ENCODE measurements at regions not wholly inside any gene's neighbourhood (a gene's known extent, or its start where the extent isn't known, plus 50 kb on each side); places are given as distances from the start of the nearest gene placed in this dataset.

GRCh38 chr1:223016890-223017289 is 126.2 kb downstream of the TLR5 start:
- Histone ChIP-seq H3K36me3 (ENCODE audit: control insufficient read depth in 2 of 2, extremely low read depth in 1 of 2, insufficient read depth in 2 of 2, low read length in 2 of 2) (no peaks in the 10 kb centered on the region), H3K27me3 (ENCODE audit: control insufficient read depth in 2 of 2, insufficient read depth in 2 of 2, low read length in 2 of 2) (no peaks in the 10 kb centered on the region), H3K9ac (replicated peaks; ENCODE audit: extremely low read depth, insufficient read depth, low read length) (no peak overlapping the region), H3K9me1 (replicated peaks; ENCODE audit: control insufficient read depth, extremely low read depth, insufficient read depth, low read length) (no peaks in the 10 kb centered on the region), H2AFZ (ENCODE audit: low read depth, low read length) (no peak overlapping the region), H3K4me2 (ENCODE audit: insufficient read depth, low read length) (no peak overlapping the region), H4K20me1 (replicated peaks; ENCODE audit: control insufficient read depth, extremely low read depth, insufficient read depth, low read length) (no peaks in the 10 kb centered on the region), H3K79me2 (ENCODE audit: control insufficient read depth, insufficient read depth, low read length) (no peaks in the 10 kb centered on the region), H3K9me3 (replicated peaks; ENCODE audit: control insufficient read depth, insufficient read depth, low read length) (no peaks in the 10 kb centered on the region), H3K27ac (ENCODE audit: insufficient read depth, low read depth, low read length) (no peak overlapping the region), H3K4me3 (replicated peaks in 1 of 3; ENCODE audit: insufficient read depth in 1 of 3, low read depth in 1 of 3, low read length in 3 of 3) (no peak overlapping the region), H3K4me1 (ENCODE audit: control insufficient read depth, extremely low read depth, insufficient read depth, low read length) (no peaks in the 10 kb centered on the region)
- intact Hi-C loops (cut with micrococcal nuclease) (loop anchor here (2.0 kb wide), 1 partner anchor 52 kb away; no protein-coding TSS in a partner anchor), dilution Hi-C loops (cut with MboI; ENCODE audit: extremely low pct_ligation_motif_present, low sequenced_read_pairs) (no loop called here)
- ChIA-PET CTCF (no interaction called here), POLR2A (no interaction called here)
- TF ChIP-seq POLR2AphosphoS5 (IDR thresholded peaks at IDR 0.05; ENCODE audit: insufficient read depth, low read depth, low read length) = no peak
- TF ChIP-seq, protein P1, sequence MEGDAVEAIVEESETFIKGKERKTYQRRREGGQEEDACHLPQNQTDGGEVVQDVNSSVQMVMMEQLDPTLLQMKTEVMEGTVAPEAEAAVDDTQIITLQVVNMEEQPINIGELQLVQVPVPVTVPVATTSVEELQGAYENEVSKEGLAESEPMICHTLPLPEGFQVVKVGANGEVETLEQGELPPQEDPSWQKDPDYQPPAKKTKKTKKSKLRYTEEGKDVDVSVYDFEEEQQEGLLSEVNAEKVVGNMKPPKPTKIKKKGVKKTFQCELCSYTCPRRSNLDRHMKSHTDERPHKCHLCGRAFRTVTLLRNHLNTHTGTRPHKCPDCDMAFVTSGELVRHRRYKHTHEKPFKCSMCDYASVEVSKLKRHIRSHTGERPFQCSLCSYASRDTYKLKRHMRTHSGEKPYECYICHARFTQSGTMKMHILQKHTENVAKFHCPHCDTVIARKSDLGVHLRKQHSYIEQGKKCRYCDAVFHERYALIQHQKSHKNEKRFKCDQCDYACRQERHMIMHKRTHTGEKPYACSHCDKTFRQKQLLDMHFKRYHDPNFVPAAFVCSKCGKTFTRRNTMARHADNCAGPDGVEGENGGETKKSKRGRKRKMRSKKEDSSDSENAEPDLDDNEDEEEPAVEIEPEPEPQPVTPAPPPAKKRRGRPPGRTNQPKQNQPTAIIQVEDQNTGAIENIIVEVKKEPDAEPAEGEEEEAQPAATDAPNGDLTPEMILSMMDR (IDR thresholded peaks at IDR 0.05; ENCODE audit: extremely low read depth in 1 of 2, insufficient read depth in 1 of 2, low read depth in 1 of 2, low read length in 2 of 2) = peak in 1 of 2 donors; percentile 17
- no peak for TF ChIP-seq GATA2 (IDR thresholded peaks at IDR 0.05; ENCODE audit: insufficient read depth, insufficient read length, low read depth, low read length)
- DNase-seq (ENCODE audit: low read depth, low spot score) = no peak
- no peak for FAIRE-seq
- no TSS peak for BruUV-seq (replicated peaks)

DNA sequence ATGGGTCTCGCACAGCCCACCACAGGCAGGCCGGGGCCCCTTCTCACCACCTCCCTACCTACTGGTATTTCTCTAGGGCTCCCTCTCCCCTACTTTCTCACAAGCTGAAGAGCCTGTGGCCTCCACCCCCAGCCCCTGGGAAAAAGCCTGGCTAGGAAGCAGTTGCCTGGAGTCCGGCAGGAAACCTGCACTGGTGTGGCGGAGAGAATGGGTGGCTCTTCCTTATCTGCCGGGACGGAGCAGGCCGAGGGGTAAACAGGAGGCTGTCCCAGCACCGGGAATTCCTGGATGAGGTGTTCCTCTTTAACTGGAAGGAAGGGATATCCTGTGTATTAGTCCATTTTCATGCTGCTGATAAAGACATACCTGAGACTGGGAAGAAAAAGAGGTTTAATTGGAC is 125.8 kb downstream of the TLR5 start:
- Histone ChIP-seq H3K4me1 (ENCODE audit: control insufficient read depth, extremely low read depth, insufficient read depth, low read length) (no peaks in the 10 kb centered on the region), H3K4me3 (replicated peaks in 1 of 3; ENCODE audit: insufficient read depth in 1 of 3, low read depth in 1 of 3, low read length in 3 of 3) (no peak overlapping the region), H4K20me1 (replicated peaks; ENCODE audit: control insufficient read depth, extremely low read depth, insufficient read depth, low read length) (no peaks in the 10 kb centered on the region), H3K79me2 (ENCODE audit: control insufficient read depth, insufficient read depth, low read length) (no peaks in the 10 kb centered on the region), H3K9ac (replicated peaks; ENCODE audit: extremely low read depth, insufficient read depth, low read length) (no peak overlapping the region), H3K4me2 (ENCODE audit: insufficient read depth, low read length) (no peak overlapping the region), H3K27ac (ENCODE audit: insufficient read depth, low read depth, low read length) (no peak overlapping the region), H2AFZ (ENCODE audit: low read depth, low read length) (no peak overlapping the region), H3K36me3 (ENCODE audit: control insufficient read depth in 2 of 2, extremely low read depth in 1 of 2, insufficient read depth in 2 of 2, low read length in 2 of 2) (no peaks in the 10 kb centered on the region), H3K9me3 (replicated peaks; ENCODE audit: control insufficient read depth, insufficient read depth, low read length) (no peaks in the 10 kb centered on the region), H3K27me3 (ENCODE audit: control insufficient read depth in 2 of 2, insufficient read depth in 2 of 2, low read length in 2 of 2) (no peaks in the 10 kb centered on the region), H3K9me1 (replicated peaks; ENCODE audit: control insufficient read depth, extremely low read depth, insufficient read depth, low read length) (no peaks in the 10 kb centered on the region)
- dilution Hi-C loops (cut with MboI; ENCODE audit: extremely low pct_ligation_motif_present, low sequenced_read_pairs) (no loop called here), intact Hi-C loops (cut with micrococcal nuclease) (loop anchor here (2.0 kb wide), 1 partner anchor 52 kb away; no protein-coding TSS in a partner anchor)
- FAIRE-seq = no peak
- no peak for TF ChIP-seq POLR2AphosphoS5 (IDR thresholded peaks at IDR 0.05; ENCODE audit: insufficient read depth, low read depth, low read length)
- no peak for TF ChIP-seq POLR2A (IDR thresholded peaks at IDR 0.05; ENCODE audit: low read depth, low read length)
- no peak for TF ChIP-seq GATA2 (IDR thresholded peaks at IDR 0.05; ENCODE audit: insufficient read depth, insufficient read length, low read depth, low read length)
- TF ChIP-seq JUN (IDR thresholded peaks at IDR 0.05; ENCODE audit: borderline replicate concordance, insufficient read depth, insufficient read length, low read depth) = no peak
- TF ChIP-seq, protein P1 (IDR thresholded peaks at IDR 0.05; ENCODE audit: extremely low read depth in 1 of 2, insufficient read depth in 1 of 2, low read depth in 1 of 2, low read length in 2 of 2) = no peak
- TF ChIP-seq, protein P2, sequence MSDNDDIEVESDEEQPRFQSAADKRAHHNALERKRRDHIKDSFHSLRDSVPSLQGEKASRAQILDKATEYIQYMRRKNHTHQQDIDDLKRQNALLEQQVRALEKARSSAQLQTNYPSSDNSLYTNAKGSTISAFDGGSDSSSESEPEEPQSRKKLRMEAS (IDR thresholded peaks at IDR 0.05; ENCODE audit: insufficient read depth, insufficient read length) = no peak
- no peak for TF ChIP-seq FOS (IDR thresholded peaks at IDR 0.05; ENCODE audit: borderline replicate concordance, insufficient read depth, low read length)
- TF ChIP-seq EZH2 (IDR thresholded peaks at IDR 0.05; ENCODE audit: borderline replicate concordance, low read depth, low read length, severe bottlenecking) = no peak
- TF ChIP-seq MYC (IDR thresholded peaks at IDR 0.05; ENCODE audit: low read depth, low read length) = no peak
- POLR2A ChIA-PET = no interaction called here
- CTCF ChIA-PET = no interaction called here
- DNase-seq (ENCODE audit: low read depth, low spot score) = peak; percentile 16
- no TSS peak for BruUV-seq (replicated peaks)
